ENCODE measurements at regions not wholly inside any gene's neighbourhood (a gene's known extent, or its start where the extent isn't known, plus 50 kb on each side); places are given as distances from the start of the nearest gene placed in this dataset.

- Histone ChIP-seq H3K4me3 (ENCODE audit: low read depth, low read length) (no peak overlapping the region), H3K27me3 (replicated peaks) (no peaks in the 10 kb centered on the region)
Measured at GRCh38 chr18:51330148-51330547, 132.7 kb upstream of the MEX3C start.

GRCh38 chr18:51330739-51331138 is 133.3 kb upstream of the MEX3C start:
- no peak overlapping the region for H3K4me3 ChIP-seq (ENCODE audit: low read depth, low read length)
- TF ChIP-seq, protein P1, sequence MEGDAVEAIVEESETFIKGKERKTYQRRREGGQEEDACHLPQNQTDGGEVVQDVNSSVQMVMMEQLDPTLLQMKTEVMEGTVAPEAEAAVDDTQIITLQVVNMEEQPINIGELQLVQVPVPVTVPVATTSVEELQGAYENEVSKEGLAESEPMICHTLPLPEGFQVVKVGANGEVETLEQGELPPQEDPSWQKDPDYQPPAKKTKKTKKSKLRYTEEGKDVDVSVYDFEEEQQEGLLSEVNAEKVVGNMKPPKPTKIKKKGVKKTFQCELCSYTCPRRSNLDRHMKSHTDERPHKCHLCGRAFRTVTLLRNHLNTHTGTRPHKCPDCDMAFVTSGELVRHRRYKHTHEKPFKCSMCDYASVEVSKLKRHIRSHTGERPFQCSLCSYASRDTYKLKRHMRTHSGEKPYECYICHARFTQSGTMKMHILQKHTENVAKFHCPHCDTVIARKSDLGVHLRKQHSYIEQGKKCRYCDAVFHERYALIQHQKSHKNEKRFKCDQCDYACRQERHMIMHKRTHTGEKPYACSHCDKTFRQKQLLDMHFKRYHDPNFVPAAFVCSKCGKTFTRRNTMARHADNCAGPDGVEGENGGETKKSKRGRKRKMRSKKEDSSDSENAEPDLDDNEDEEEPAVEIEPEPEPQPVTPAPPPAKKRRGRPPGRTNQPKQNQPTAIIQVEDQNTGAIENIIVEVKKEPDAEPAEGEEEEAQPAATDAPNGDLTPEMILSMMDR (IDR thresholded peaks at IDR 0.05; ENCODE audit: low read depth, low read length, missing control alignments), result no peak

More at GRCh38 chr18:51330148-51330547, 132.7 kb upstream of the MEX3C start:
- Histone ChIP-seq H3K27ac (no peak overlapping the region), H3K36me3 (replicated peaks) (no peaks in the 10 kb centered on the region)
- peak; percentile 43 for DNase-seq
- in situ Hi-C loops (cut with HindIII; ENCODE audit: low pct_ligation_motif_present, low sequenced_read_pairs), result no loop called here
- TF ChIP-seq, protein P1 (IDR thresholded peaks at IDR 0.05; ENCODE audit: low read depth, low read length, missing control alignments), result no peak

GRCh38 chr18:51337406-51337805 is 139.9 kb upstream of the MEX3C start:
- Histone ChIP-seq H3K27ac (no peak overlapping the region), H3K36me3 (replicated peaks) (no peaks in the 10 kb centered on the region), H3K4me3 (ENCODE audit: low read depth, low read length) (no peak overlapping the region), H3K27me3 (replicated peaks) (no peaks in the 10 kb centered on the region)
- in situ Hi-C loops (cut with HindIII; ENCODE audit: low pct_ligation_motif_present, low sequenced_read_pairs), result no loop called here
- TF ChIP-seq, protein P1 (IDR thresholded peaks at IDR 0.05; ENCODE audit: low read depth, low read length, missing control alignments), result no peak
- peak; percentile 24 for DNase-seq

More at GRCh38 chr18:51330739-51331138, 133.3 kb upstream of the MEX3C start:
- no peaks in the 10 kb centered on the region for H3K36me3 ChIP-seq (replicated peaks)
- H3K27me3 ChIP-seq (replicated peaks), result no peaks in the 10 kb centered on the region
- in situ Hi-C loops (cut with HindIII; ENCODE audit: low pct_ligation_motif_present, low sequenced_read_pairs), result no loop called here
- no peak for DNase-seq
- no peak overlapping the region for H3K27ac ChIP-seq

DNA sequence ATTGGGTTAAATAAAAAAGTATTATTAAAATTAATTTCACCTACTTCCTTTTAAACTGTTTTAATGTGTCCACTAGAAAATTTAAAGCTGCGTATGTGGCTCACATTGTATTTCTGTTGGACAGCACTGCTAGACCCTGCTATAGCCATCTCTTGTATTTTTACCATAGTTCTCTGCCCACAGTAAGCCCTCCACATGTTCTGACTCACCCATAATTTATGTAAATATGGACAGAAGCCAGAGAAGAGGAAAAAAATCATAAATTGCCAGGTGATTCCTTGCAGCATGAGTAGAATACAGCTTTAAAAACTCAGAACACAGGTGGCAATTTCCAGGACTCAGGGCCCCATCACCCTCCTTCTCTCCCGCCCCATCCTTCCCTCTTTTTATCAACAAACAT is 142.4 kb upstream of the MEX3C start:
- DNase-seq, result peak; percentile 52
- H3K27me3 ChIP-seq (replicated peaks), result no peaks in the 10 kb centered on the region
- H3K36me3 ChIP-seq (replicated peaks), result no peaks in the 10 kb centered on the region

DNA sequence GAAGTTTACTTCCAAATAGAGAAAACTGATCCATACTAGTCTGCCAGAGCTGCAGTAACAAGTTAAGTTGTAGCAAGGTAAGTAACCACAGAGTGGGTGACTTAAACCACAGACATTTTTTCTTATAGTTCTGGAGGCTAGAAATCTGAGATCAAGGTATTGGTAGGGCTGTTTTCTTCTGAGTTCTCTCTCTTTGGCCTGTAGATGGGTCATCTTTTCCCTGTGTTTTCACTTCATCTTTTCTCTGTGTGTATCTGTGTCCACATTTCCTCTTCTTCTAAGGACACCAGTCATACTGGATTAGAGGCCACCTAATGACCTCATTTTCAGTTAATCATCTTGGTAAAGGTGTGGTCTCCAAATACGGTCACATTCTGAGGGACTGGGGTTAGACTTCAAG is 142.9 kb upstream of the MEX3C start:
- in situ Hi-C loops (cut with HindIII; ENCODE audit: low pct_ligation_motif_present, low sequenced_read_pairs), result no loop called here
- TF ChIP-seq, protein P1 (IDR thresholded peaks at IDR 0.05; ENCODE audit: low read depth, low read length, missing control alignments), result no peak
- DNase-seq, result no peak
- no peaks in the 10 kb centered on the region for H3K36me3 ChIP-seq (replicated peaks)
- no peak overlapping the region for H3K4me3 ChIP-seq (ENCODE audit: low read depth, low read length)
- H3K27me3 ChIP-seq (replicated peaks), result no peaks in the 10 kb centered on the region
- H3K27ac ChIP-seq, result no peak overlapping the region

More for the DNA sequence above, 142.4 kb upstream of the MEX3C start:
- H3K4me3 ChIP-seq (ENCODE audit: low read depth, low read length), result no peak overlapping the region
- TF ChIP-seq, protein P1 (IDR thresholded peaks at IDR 0.05; ENCODE audit: low read depth, low read length, missing control alignments), result no peak
- in situ Hi-C loops (cut with HindIII; ENCODE audit: low pct_ligation_motif_present, low sequenced_read_pairs), result no loop called here
- H3K27ac ChIP-seq, result no peak overlapping the region

DNA sequence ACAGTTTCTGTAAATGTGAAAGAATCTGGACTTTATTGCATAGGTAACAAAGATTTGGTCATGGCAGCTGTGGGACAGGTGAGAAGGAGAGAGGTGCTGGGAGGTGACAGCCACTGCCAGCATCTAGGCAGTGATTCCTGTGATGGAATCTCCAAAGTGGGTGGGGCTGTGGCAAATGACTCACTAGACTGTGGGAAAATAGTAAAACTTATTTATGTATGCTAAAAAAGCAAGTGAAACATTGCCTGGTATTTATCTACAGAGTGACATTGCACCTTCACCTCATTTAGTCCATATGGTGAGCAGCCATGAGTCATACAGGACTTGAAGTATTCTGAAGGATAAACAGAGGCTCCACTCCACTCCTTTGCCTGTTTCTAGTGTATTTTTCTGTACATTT is 145.3 kb upstream of the MEX3C start:
- DNase-seq, result peak; percentile 90
- in situ Hi-C loops (cut with HindIII; ENCODE audit: low pct_ligation_motif_present, low sequenced_read_pairs), result no loop called here
- TF ChIP-seq, protein P1 (IDR thresholded peaks at IDR 0.05; ENCODE audit: low read depth, low read length, missing control alignments), result no peak

More for the DNA sequence above, 145.3 kb upstream of the MEX3C start:
- no peak overlapping the region for H3K27ac ChIP-seq
- H3K27me3 ChIP-seq (replicated peaks), result peaks cover 3% of the 10 kb centered on the region
- no peak overlapping the region for H3K4me3 ChIP-seq (ENCODE audit: low read depth, low read length)
- no peaks in the 10 kb centered on the region for H3K36me3 ChIP-seq (replicated peaks)

All from brain microvascular endothelial cell (primary cell).